ENCODE measurements at regions not wholly inside any gene's neighbourhood (a gene's known extent, or its start where the extent isn't known, plus 50 kb on each side); places are given as distances from the start of the nearest gene placed in this dataset.

DNA sequence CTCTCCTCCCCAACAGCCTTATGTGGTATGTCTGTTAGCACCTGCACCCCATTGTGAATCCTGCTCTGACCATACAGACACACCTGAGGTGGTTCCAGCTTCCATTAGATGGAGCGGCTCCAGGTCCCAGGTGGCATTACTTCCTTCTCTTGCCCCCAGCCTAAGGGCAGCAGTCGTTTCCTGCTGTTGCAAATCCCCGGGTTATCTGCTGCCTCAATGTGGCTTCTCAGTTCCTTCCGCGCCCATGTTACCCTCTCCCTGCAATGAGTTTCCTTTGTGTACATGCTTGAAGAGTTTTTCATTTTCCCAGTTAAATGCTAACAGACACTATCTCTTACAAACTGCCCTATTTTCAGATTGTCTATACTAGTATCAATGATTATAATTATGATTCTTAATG lies 62.8 kb upstream of the PRKCQ start:
- DNase-seq (ENCODE audit: low spot score) = no peak

DNA sequence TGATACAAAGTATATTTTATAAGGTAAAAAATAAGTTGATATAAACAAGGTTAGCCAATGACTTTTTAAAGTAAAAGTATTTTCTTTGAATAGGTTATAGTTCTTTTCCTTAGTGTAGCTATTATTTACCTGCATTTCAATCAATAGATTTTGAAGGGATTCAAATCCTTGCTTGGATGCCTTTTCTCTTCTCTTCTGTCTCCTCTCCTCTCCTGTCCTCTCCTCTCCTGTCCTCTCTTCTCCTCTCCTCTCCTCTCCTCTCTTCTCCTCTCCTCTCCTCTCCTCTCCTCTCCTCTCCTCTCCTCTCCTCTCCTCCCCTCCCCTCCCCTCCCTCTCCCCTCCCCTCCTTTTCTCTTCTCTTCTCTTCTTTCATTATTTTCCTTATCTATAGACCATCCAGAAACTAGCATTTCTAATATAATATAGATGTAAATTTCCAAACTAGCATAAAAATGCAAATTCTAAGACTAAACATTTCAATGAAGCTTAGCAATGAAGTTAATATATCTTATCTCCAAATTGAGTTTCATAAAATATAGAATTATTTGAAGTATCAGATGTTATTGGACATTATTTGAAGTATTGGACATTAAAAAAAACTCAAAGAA lies 60.5 kb upstream of the PRKCQ start:
- DNase-seq (ENCODE audit: low spot score) = no peak

DNA sequence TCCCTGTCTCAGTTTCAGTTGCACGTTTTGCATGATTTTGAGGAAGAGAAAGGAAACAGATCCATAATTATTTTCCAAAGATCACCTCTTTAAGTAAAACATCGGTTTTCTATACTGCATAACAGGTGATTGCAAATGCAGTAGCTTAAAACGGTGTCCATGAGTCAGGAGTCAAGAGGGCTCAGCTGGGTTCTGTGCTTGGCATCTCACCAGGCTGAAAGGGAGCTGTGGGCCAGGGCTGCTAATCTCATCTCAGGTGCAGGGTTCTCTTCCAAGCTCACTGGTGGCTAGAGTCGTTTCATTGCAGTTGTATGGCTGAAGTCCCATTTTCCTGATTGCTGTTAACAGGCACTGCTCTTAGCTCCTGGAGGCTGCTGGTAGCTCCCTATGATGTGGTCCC lies 57.0 kb upstream of the PRKCQ start:
- DNase-seq (ENCODE audit: low spot score) = no peak

DNA sequence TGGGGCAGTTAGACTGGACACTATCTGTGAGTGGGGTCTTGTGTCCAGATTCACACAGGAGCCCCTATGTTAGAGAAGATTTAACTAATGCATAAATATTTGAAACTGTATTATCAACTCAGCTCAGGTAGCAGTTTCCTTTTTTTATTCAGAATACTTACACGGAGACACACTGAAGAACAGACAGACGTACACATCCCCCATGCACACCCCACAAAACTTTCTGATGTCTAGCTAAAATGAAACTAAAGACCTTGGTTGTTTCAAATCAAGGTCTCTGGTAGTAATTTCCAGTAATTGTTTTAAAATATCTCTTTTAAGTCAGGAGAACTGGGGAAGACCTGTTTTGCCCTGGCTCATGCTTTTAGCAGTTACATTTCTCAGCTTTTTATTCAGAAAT lies 55.7 kb upstream of the PRKCQ start:
- no peak for DNase-seq (ENCODE audit: low spot score)
